ENCODE measurements at regions not wholly inside any gene's neighbourhood (a gene's known extent, or its start where the extent isn't known, plus 50 kb on each side); places are given as distances from the start of the nearest gene placed in this dataset.
"Not testable (repeated sequence)": the region's sequence is repeated elsewhere in the genome, so short reads cannot be mapped to it uniquely, and the experiment has no call there.

- no peaks in the 10 kb centered on the region for H3K36me3 Mint-ChIP-seq (ENCODE audit: low read depth)
Measured at GRCh38 chr2:143856978-143857377, 662.9 kb downstream of the ZEB2 start.

GRCh38 chr2:143852759-143853158 lies 667.2 kb downstream of the ZEB2 start:
- H3K4me1 Mint-ChIP-seq (ENCODE audit: low read depth) = no peaks in the 10 kb centered on the region
- no peaks in the 10 kb centered on the region for H3K36me3 Mint-ChIP-seq (ENCODE audit: low read depth)
- H3K4me3 Mint-ChIP-seq = no peak overlapping the region
- no peak overlapping the region for H3K27ac Mint-ChIP-seq
- H3K9me3 Mint-ChIP-seq = no peaks in the 10 kb centered on the region
- peaks cover 13% of the 10 kb centered on the region for H3K27me3 Mint-ChIP-seq (ENCODE audit: low read depth)

More at GRCh38 chr2:143856978-143857377, 662.9 kb downstream of the ZEB2 start:
- Mint-ChIP-seq H3K4me3 (no peak overlapping the region), H3K27ac (no peak overlapping the region), H3K27me3 (ENCODE audit: low read depth) (peaks cover 3% of the 10 kb centered on the region), H3K9me3 (peaks cover 5% of the 10 kb centered on the region), H3K4me1 (ENCODE audit: low read depth) (no peaks in the 10 kb centered on the region)

- Mint-ChIP-seq H3K27me3 (ENCODE audit: low read depth) (peaks cover 17% of the 10 kb centered on the region), H3K9me3 (no peaks in the 10 kb centered on the region), H3K27ac (no peak overlapping the region), H3K4me3 (no peak overlapping the region), H3K36me3 (ENCODE audit: low read depth) (no peaks in the 10 kb centered on the region), H3K4me1 (ENCODE audit: low read depth) (no peaks in the 10 kb centered on the region)
Measured at GRCh38 chr2:143850084-143850483, 669.8 kb downstream of the ZEB2 start.

GRCh38 chr2:143847257-143847656 lies 672.7 kb downstream of the ZEB2 start:
- H3K36me3 Mint-ChIP-seq (ENCODE audit: low read depth) = no peaks in the 10 kb centered on the region
- no peak overlapping the region for H3K27ac Mint-ChIP-seq
- no peaks in the 10 kb centered on the region for H3K9me3 Mint-ChIP-seq
- H3K4me3 Mint-ChIP-seq = no peak overlapping the region
- H3K4me1 Mint-ChIP-seq (ENCODE audit: low read depth) = no peaks in the 10 kb centered on the region
- H3K27me3 Mint-ChIP-seq (ENCODE audit: low read depth) = peaks cover 18% of the 10 kb centered on the region

GRCh38 chr2:143844986-143845385 lies 674.9 kb downstream of the ZEB2 start:
- no peaks in the 10 kb centered on the region for H3K4me1 Mint-ChIP-seq (ENCODE audit: low read depth)
- peaks cover 8% of the 10 kb centered on the region for H3K27me3 Mint-ChIP-seq (ENCODE audit: low read depth)

GRCh38 chr2:143843686-143844085 lies 676.2 kb downstream of the ZEB2 start:
- H3K27me3 Mint-ChIP-seq (ENCODE audit: low read depth) = peaks cover 8% of the 10 kb centered on the region
- H3K36me3 Mint-ChIP-seq (ENCODE audit: low read depth) = no peaks in the 10 kb centered on the region
- H3K9me3 Mint-ChIP-seq = no peaks in the 10 kb centered on the region
- H3K27ac Mint-ChIP-seq = no peak overlapping the region
- no peaks in the 10 kb centered on the region for H3K4me1 Mint-ChIP-seq (ENCODE audit: low read depth)
- H3K4me3 Mint-ChIP-seq = no peak overlapping the region

More at GRCh38 chr2:143844986-143845385, 674.9 kb downstream of the ZEB2 start:
- H3K36me3 Mint-ChIP-seq (ENCODE audit: low read depth) = no peaks in the 10 kb centered on the region
- H3K9me3 Mint-ChIP-seq = no peaks in the 10 kb centered on the region
- H3K27ac Mint-ChIP-seq = no peak overlapping the region
- H3K4me3 Mint-ChIP-seq = no peak overlapping the region

- no peaks in the 10 kb centered on the region for H3K36me3 Mint-ChIP-seq (ENCODE audit: low read depth)
- no peaks in the 10 kb centered on the region for H3K9me3 Mint-ChIP-seq
- peaks cover 8% of the 10 kb centered on the region for H3K27me3 Mint-ChIP-seq (ENCODE audit: low read depth)
- H3K4me1 Mint-ChIP-seq (ENCODE audit: low read depth) = no peaks in the 10 kb centered on the region
- H3K27ac Mint-ChIP-seq = no peak overlapping the region
- no peak overlapping the region for H3K4me3 Mint-ChIP-seq
Measured at GRCh38 chr2:143842836-143843235, 677.1 kb downstream of the ZEB2 start.

GRCh38 chr2:143841935-143842334 lies 678.0 kb downstream of the ZEB2 start:
- Mint-ChIP-seq H3K27me3 (ENCODE audit: low read depth) (peaks cover 6% of the 10 kb centered on the region), H3K9me3 (no peaks in the 10 kb centered on the region), H3K36me3 (ENCODE audit: low read depth) (no peaks in the 10 kb centered on the region), H3K27ac (no peak overlapping the region), H3K4me3 (no peak overlapping the region), H3K4me1 (ENCODE audit: low read depth) (no peaks in the 10 kb centered on the region)

- H3K4me3 Mint-ChIP-seq = no peak overlapping the region
- H3K4me1 Mint-ChIP-seq (ENCODE audit: low read depth) = no peaks in the 10 kb centered on the region
- peaks cover 4% of the 10 kb centered on the region for H3K27me3 Mint-ChIP-seq (ENCODE audit: low read depth)
- no peak overlapping the region for H3K27ac Mint-ChIP-seq
- H3K36me3 Mint-ChIP-seq (ENCODE audit: low read depth) = no peaks in the 10 kb centered on the region
- no peaks in the 10 kb centered on the region for H3K9me3 Mint-ChIP-seq
Measured at GRCh38 chr2:143840601-143841000, 679.3 kb downstream of the ZEB2 start.

GRCh38 chr2:143840194-143840593 lies 679.7 kb downstream of the ZEB2 start:
- peaks cover 4% of the 10 kb centered on the region for H3K27me3 Mint-ChIP-seq (ENCODE audit: low read depth)
- H3K4me3 Mint-ChIP-seq = no peak overlapping the region
- H3K9me3 Mint-ChIP-seq = no peaks in the 10 kb centered on the region
- H3K36me3 Mint-ChIP-seq (ENCODE audit: low read depth) = no peaks in the 10 kb centered on the region
- no peaks in the 10 kb centered on the region for H3K4me1 Mint-ChIP-seq (ENCODE audit: low read depth)
- no peak overlapping the region for H3K27ac Mint-ChIP-seq

GRCh38 chr2:143839456-143839855 lies 680.5 kb downstream of the ZEB2 start:
- no peaks in the 10 kb centered on the region for H3K4me1 Mint-ChIP-seq (ENCODE audit: low read depth)
- no peak overlapping the region for H3K27ac Mint-ChIP-seq
- no peak overlapping the region for H3K4me3 Mint-ChIP-seq
- H3K36me3 Mint-ChIP-seq (ENCODE audit: low read depth) = no peaks in the 10 kb centered on the region
- H3K27me3 Mint-ChIP-seq (ENCODE audit: low read depth) = peaks cover 4% of the 10 kb centered on the region
- H3K9me3 Mint-ChIP-seq = no peaks in the 10 kb centered on the region

- not testable (repeated sequence) for H3K9me3 Mint-ChIP-seq; H3K4me1 Mint-ChIP-seq (ENCODE audit: low read depth); H3K27me3 Mint-ChIP-seq (ENCODE audit: low read depth); H3K27ac Mint-ChIP-seq; H3K36me3 Mint-ChIP-seq (ENCODE audit: low read depth); H3K4me3 Mint-ChIP-seq
Measured at GRCh38 chr2:143837055-143837454, 682.9 kb downstream of the ZEB2 start.

- H3K9me3 Mint-ChIP-seq = no peaks in the 10 kb centered on the region
Measured at GRCh38 chr2:143835481-143835880, 684.4 kb downstream of the ZEB2 start.

GRCh38 chr2:143833015-143833660 lies 686.8 kb downstream of the ZEB2 start:
- Mint-ChIP-seq H3K36me3 (ENCODE audit: low read depth) (no peaks in the 10 kb centered on the region), H3K4me1 (ENCODE audit: low read depth) (no peaks in the 10 kb centered on the region), H3K27me3 (ENCODE audit: low read depth) (peaks cover 6% of the 10 kb centered on the region), H3K9me3 (no peaks in the 10 kb centered on the region), H3K27ac (no peak overlapping the region), H3K4me3 (no peak overlapping the region)

More at GRCh38 chr2:143835481-143835880, 684.4 kb downstream of the ZEB2 start:
- Mint-ChIP-seq H3K36me3 (ENCODE audit: low read depth) (no peaks in the 10 kb centered on the region), H3K27me3 (ENCODE audit: low read depth) (no peaks in the 10 kb centered on the region), H3K27ac (no peak overlapping the region), H3K4me3 (no peak overlapping the region), H3K4me1 (ENCODE audit: low read depth) (no peaks in the 10 kb centered on the region)

GRCh38 chr2:143830476-143830875 lies 689.4 kb downstream of the ZEB2 start:
- Mint-ChIP-seq H3K36me3 (ENCODE audit: low read depth) (no peaks in the 10 kb centered on the region), H3K4me1 (ENCODE audit: low read depth) (no peaks in the 10 kb centered on the region), H3K27me3 (ENCODE audit: low read depth) (peaks cover 6% of the 10 kb centered on the region), H3K27ac (no peak overlapping the region), H3K9me3 (no peaks in the 10 kb centered on the region), H3K4me3 (no peak overlapping the region)

All from T-helper 1 cell treated with Interleukin-12 subunit alpha and Interleukin-12 subunit beta and Interleukin-4 antibody, amounts not matched to agents 30 μg/mL and 1 μg/mL, for 36 hours (primary cell).